Muscle layer of duodenum (tissue), 2 donors: ENCODE measurements at regions not wholly inside any gene's neighbourhood (a gene's known extent, or its start where the extent isn't known, plus 50 kb on each side); places are given as distances from the start of the nearest gene placed in this dataset.
"Not testable (repeated sequence)": the region's sequence is repeated elsewhere in the genome, so short reads cannot be mapped to it uniquely, and the experiment has no call there.

Source experiments
- H3K27ac ChIP-seq: one replicate; pipeline ENCODE4 v1.7.0; 2013; ENCODE audit warnings: mild to moderate bottlenecking, low read length
- H3K27me3 ChIP-seq: one replicate; pipeline ENCODE4 v1.7.0; 2013; ENCODE audit warnings: low read depth, mild to moderate bottlenecking, control low read depth, low read length
- H3K36me3 ChIP-seq, 2 donors: one replicate each; pipeline ENCODE4 v1.7.0; 2013; ENCODE audit warnings: low read length in 2 of 2, control low read depth in 1 of 2, mild to moderate bottlenecking in 1 of 2; ENCODE audit not compliant: insufficient read depth in 2 of 2, control insufficient read depth in 1 of 2
- H3K4me1 ChIP-seq, 2 donors: one replicate each; pipeline ENCODE4 v1.7.0; 2013; ENCODE audit warnings: low read length in 2 of 2, mild to moderate bottlenecking in 2 of 2, control low read depth in 1 of 2, moderate library complexity in 1 of 2; ENCODE audit not compliant: insufficient read depth in 2 of 2, control insufficient read depth in 1 of 2
- H3K4me3 ChIP-seq, 2 donors: one replicate each; pipeline ENCODE4 v1.7.0; 2013; ENCODE audit warnings: low read length in 2 of 2, low read depth in 1 of 2, mild to moderate bottlenecking in 1 of 2
- H3K9me3 ChIP-seq, 2 donors: one replicate each; pipeline ENCODE4 v1.7.0; 2013; ENCODE audit warnings: low read length in 2 of 2, control low read depth in 1 of 2, mild to moderate bottlenecking in 1 of 2; ENCODE audit not compliant: control insufficient read depth in 1 of 2
- donor health status: healthy.

GRCh38 chr12:4139191-4139590 is 134.4 kb upstream of the CCND2 start:
- Histone ChIP-seq H3K27me3 (no peaks in the 10 kb centered on the region), H3K9me3 (no peaks in the 10 kb centered on the region)

GRCh38 chr12:4138532-4138931 is 135.0 kb upstream of the CCND2 start:
- not testable (repeated sequence) for H3K27ac ChIP-seq, H3K4me1 ChIP-seq, H3K36me3 ChIP-seq, H3K27me3 ChIP-seq, H3K4me3 ChIP-seq, H3K9me3 ChIP-seq

More at GRCh38 chr12:4139191-4139590, 134.4 kb upstream of the CCND2 start:
- peaks cover 3 to 8% of the 10 kb centered on the region in 2 donors for H3K4me1 ChIP-seq
- no peak overlapping the region for H3K4me3 ChIP-seq
- H3K36me3 ChIP-seq: no peaks in the 10 kb centered on the region
- H3K27ac ChIP-seq: no peak overlapping the region

- H3K9me3 ChIP-seq: no peaks in the 10 kb centered on the region
- H3K27ac ChIP-seq: no peak overlapping the region
- H3K4me1 ChIP-seq: peaks cover 3 to 8% of the 10 kb centered on the region in 2 donors
- no peaks in the 10 kb centered on the region for H3K27me3 ChIP-seq
- no peak overlapping the region for H3K4me3 ChIP-seq
- H3K36me3 ChIP-seq: no peaks in the 10 kb centered on the region
These were observed 135.5 kb upstream of the CCND2 start for GRCh38 chr12:4138051-4138450.

GRCh38 chr12:4137441-4137840 is 136.1 kb upstream of the CCND2 start:
- Histone ChIP-seq H3K4me1 (peaks cover 3 to 8% of the 10 kb centered on the region in 2 donors), H3K27ac (no peak overlapping the region), H3K27me3 (no peaks in the 10 kb centered on the region), H3K9me3 (no peaks in the 10 kb centered on the region), H3K4me3 (no peak overlapping the region), H3K36me3 (no peaks in the 10 kb centered on the region)

- Histone ChIP-seq H3K4me3 (no peak overlapping the region), H3K27me3 (no peaks in the 10 kb centered on the region), H3K27ac (no peak overlapping the region), H3K36me3 (no peaks in the 10 kb centered on the region), H3K4me1 (peaks cover 3 to 8% of the 10 kb centered on the region in 2 donors), H3K9me3 (no peaks in the 10 kb centered on the region)
These were observed 136.5 kb upstream of the CCND2 start for GRCh38 chr12:4137015-4137414.

GRCh38 chr12:4135919-4136605 is 137.5 kb upstream of the CCND2 start:
- H3K36me3 ChIP-seq: no peaks in the 10 kb centered on the region
- H3K4me1 ChIP-seq: peaks cover 3 to 8% of the 10 kb centered on the region in 2 donors
- no peak overlapping the region for H3K4me3 ChIP-seq
- no peaks in the 10 kb centered on the region for H3K27me3 ChIP-seq
- H3K9me3 ChIP-seq: no peaks in the 10 kb centered on the region
- H3K27ac ChIP-seq: no peak overlapping the region

DNA sequence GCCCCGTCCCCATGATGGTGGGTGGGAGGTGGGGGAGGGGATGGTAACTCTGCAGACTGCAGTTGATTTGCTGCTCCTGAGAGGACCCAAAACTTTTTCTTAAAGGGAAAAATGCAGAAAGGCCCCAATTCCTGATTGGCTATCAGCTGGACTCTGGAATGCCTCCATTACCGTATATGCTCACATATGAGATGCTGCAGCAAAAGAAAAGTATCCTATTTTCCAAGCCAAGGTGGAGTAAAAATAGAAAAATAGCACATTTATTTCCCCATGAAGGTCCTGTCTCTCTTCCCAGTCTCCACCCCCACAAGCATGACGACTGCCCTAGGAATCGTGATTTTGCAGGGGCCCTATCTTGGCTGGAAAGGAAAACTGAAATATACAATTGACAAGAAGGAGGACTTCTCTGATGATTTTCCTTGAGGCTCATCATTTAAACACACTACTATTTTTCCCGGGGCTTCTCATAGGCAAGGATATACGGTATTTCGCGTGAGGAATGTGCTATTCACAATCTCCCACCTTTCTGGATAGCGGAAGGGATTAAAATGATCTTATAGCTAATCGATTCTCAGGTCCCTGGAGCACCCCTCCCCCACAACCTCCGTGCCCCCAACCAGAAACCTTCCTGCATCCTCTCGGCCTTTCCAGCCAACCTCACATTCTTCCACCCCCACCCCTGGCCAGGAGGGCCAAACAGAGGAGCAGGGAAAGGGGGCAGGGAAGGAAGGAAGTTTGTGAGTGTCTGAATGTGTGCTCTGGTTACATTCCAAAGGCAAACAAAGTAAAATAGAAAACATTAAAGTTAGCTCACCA is 138.9 kb upstream of the CCND2 start:
- Histone ChIP-seq H3K9me3 (no peaks in the 10 kb centered on the region), H3K4me3 (no peak overlapping the region), H3K36me3 (no peaks in the 10 kb centered on the region), H3K27ac (no peak overlapping the region), H3K27me3 (no peaks in the 10 kb centered on the region), H3K4me1 (peaks cover 3 to 8% of the 10 kb centered on the region in 2 donors)

GRCh38 chr12:4133636-4134447 is 139.7 kb upstream of the CCND2 start:
- Histone ChIP-seq H3K36me3 (no peaks in the 10 kb centered on the region), H3K27ac (no peak overlapping the region), H3K4me1 (peaks cover 3 to 8% of the 10 kb centered on the region in 2 donors), H3K9me3 (no peaks in the 10 kb centered on the region), H3K27me3 (no peaks in the 10 kb centered on the region), H3K4me3 (no peak overlapping the region)

DNA sequence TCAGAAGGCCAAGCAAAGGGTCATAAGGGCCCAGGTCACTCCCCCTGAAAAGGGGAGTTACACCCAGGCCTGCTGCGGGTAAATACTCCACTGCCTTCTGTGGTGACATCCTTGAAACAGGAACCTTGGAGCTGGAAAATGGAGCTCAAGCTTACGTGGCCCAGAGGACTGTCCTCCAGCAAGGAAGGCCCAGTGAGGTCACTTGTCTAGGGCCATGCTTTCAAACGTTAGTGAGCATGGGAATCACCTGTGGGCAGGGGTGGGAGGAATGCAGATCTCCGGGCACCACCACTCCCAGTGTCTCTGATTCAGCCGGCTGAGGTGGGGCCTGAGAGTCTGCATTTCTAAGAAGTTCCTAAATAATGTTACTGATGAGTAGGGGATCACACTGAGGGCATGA is 140.5 kb upstream of the CCND2 start:
- H3K36me3 ChIP-seq: no peaks in the 10 kb centered on the region
- H3K27me3 ChIP-seq: no peaks in the 10 kb centered on the region
- no peak overlapping the region for H3K27ac ChIP-seq
- H3K4me1 ChIP-seq: peaks cover 3 to 8% of the 10 kb centered on the region in 2 donors
- H3K9me3 ChIP-seq: no peaks in the 10 kb centered on the region
- H3K4me3 ChIP-seq: no peak overlapping the region

DNA sequence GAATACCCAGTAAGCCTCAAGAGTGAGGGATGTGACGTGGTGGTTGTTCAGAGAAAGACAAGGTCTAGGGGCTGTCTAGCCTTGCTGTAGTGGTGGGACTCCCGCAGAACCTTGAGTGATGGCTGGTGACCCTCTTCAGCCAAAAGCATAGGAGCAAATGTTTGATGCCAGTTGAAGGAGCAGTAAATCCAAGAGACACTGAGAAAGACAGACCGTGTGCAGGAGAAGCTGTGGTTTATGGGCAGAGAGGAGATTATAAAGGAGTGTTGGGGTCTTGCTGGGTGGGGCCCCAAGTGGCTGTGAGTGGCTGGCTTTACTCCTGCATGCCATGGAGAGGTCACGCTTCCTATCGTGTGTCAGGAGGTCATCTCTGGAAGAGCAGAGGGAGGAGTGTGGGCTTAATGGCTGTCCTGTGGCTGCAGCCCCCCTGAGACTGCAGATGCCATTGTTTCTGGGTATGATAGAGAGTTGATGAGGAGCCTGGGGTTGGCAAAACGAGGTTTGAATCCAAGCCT is 152.0 kb upstream of the CCND2 start:
- Histone ChIP-seq H3K27ac (no peak overlapping the region), H3K27me3 (no peaks in the 10 kb centered on the region), H3K4me1 (peaks cover 9 to 15% of the 10 kb centered on the region in 2 donors), H3K4me3 (no peak overlapping the region), H3K9me3 (no peaks in the 10 kb centered on the region), H3K36me3 (no peaks in the 10 kb centered on the region)
